Natural killer cell (primary cell): ENCODE measurements at regions not wholly inside any gene's neighbourhood (a gene's known extent, or its start where the extent isn't known, plus 50 kb on each side); places are given as distances from the start of the nearest gene placed in this dataset.
"Not testable (repeated sequence)": the region's sequence is repeated elsewhere in the genome, so short reads cannot be mapped to it uniquely, and the experiment has no call there.

ENCODE experiments used
- ATAC-seq, 3 donors: fragments of 150-1000 bp in 2 of 3; fragments of 200-7000 bp in 1 of 3; cut with Tn5 transposase; 1 replicate in 1 of 3; 2 replicates in 2 of 3; pipeline ENCODE4 v1.10.0; 2021; ENCODE audit warnings: mild to moderate bottlenecking in 2 of 3, moderate library complexity in 2 of 3
- DNase-seq, 2 donors: peaks; one replicate each; pipeline versions ENCODE4 v3.0.0 to v3.0.0-alpha.2; 2013 to 2021; ENCODE audit warnings: mixed read lengths in 1 of 2
- H3K27ac ChIP-seq: one replicate; pipeline ENCODE4 v1.5.1; 2013; ENCODE audit warnings: mild to moderate bottlenecking, low read length
- H3K27me3 ChIP-seq: one replicate; pipeline ENCODE4 v1.6.1; 2013; ENCODE audit warnings: low read length; ENCODE audit not compliant: control insufficient read depth, insufficient read depth
- H3K36me3 ChIP-seq: one replicate; pipeline ENCODE4 v1.6.1; 2013; ENCODE audit warnings: low read length; ENCODE audit not compliant: control insufficient read depth, insufficient read depth
- H3K4me1 ChIP-seq: one replicate; pipeline ENCODE4 v1.6.1; 2013; ENCODE audit warnings: low read length; ENCODE audit not compliant: control insufficient read depth, insufficient read depth
- H3K4me3 ChIP-seq: one replicate; pipeline ENCODE4 v1.5.1; 2013; ENCODE audit warnings: low read length
- H3K9me3 ChIP-seq: one replicate; pipeline ENCODE4 v1.6.1; 2013; ENCODE audit warnings: low read length; ENCODE audit not compliant: control insufficient read depth, insufficient read depth
- H3K27ac Mint-ChIP-seq, 2 donors: one replicate each; pipeline ENCODE4 v1.8.0; 2022; ENCODE audit warnings: mild to moderate bottlenecking in 2 of 2, mixed read lengths in 2 of 2, moderate library complexity in 1 of 2
- H3K27me3 Mint-ChIP-seq, 2 donors: one replicate each; pipeline ENCODE4 v1.8.0; 2022; ENCODE audit warnings: low read depth in 2 of 2, mixed read lengths in 2 of 2
- H3K36me3 Mint-ChIP-seq: one replicate; pipeline ENCODE4 v1.8.0; 2022; ENCODE audit warnings: mixed read lengths
- H3K4me1 Mint-ChIP-seq, 2 donors: one replicate each; pipeline ENCODE4 v1.8.0; 2022; ENCODE audit warnings: mixed read lengths in 2 of 2
- H3K4me3 Mint-ChIP-seq: one replicate; pipeline ENCODE4 v1.8.0; 2022; ENCODE audit warnings: mild to moderate bottlenecking, moderate library complexity, mixed read lengths
- H3K9me3 Mint-ChIP-seq, 2 donors: one replicate each; pipeline ENCODE4 v1.8.0; 2022; ENCODE audit warnings: mixed read lengths in 2 of 2
- CTCF ChIP-seq: fragments of 200-600 bp; IDR thresholded peaks from one replicate; pipeline ENCODE4 v1.8.0; 2022; ENCODE audit warnings: antibody characterized with exemption
- WGBS: methylation state at CpG from one replicate; pipeline ENCODE4 v1.1.7; 2013; ENCODE audit warnings: missing lambda C conversion rate; ENCODE audit not compliant: insufficient coverage; 5-methylcytosine and 5-hydroxymethylcytosine counted together
- intact Hi-C: fragments of 100-400 bp; cut with micrococcal nuclease; formaldehyde crosslinking; loops from one replicate; pipeline ENCODE4 v1.14.2; 2022

GRCh38 chr2:62624855-62625254, 80.7 kb upstream of the EHBP1 start:
- H3K36me3 Mint-ChIP-seq = no peaks in the 10 kb centered on the region
- no peaks in the 10 kb centered on the region for H3K36me3 ChIP-seq
- intact Hi-C loops = no loop called here

GRCh38 chr2:62616486-62616885, 89.0 kb upstream of the EHBP1 start:
- H3K36me3 Mint-ChIP-seq, H3K9me3 ChIP-seq, H3K36me3 ChIP-seq, H3K4me3 ChIP-seq, H3K4me1 ChIP-seq, H3K27ac ChIP-seq, H3K4me1 Mint-ChIP-seq, DNase-seq, ATAC-seq, H3K4me3 Mint-ChIP-seq, H3K27ac Mint-ChIP-seq, H3K9me3 Mint-ChIP-seq, intact Hi-C loops, H3K27me3 ChIP-seq: not testable (repeated sequence)
- WGBS = no CpG with 5 or more reads among the region's 2 CpGs
- H3K27me3 Mint-ChIP-seq = peaks cover 9 to 50% of the 10 kb centered on the region in 2 donors

More at GRCh38 chr2:62624855-62625254, 80.7 kb upstream of the EHBP1 start:
- H3K4me1 Mint-ChIP-seq = no peaks in the 10 kb centered on the region
- Histone ChIP-seq H3K27ac (no peak overlapping the region), H3K27me3 (no peaks in the 10 kb centered on the region), H3K9me3 (no peaks in the 10 kb centered on the region), H3K4me3 (no peak overlapping the region), H3K4me1 (no peaks in the 10 kb centered on the region)
- 93% methylated on average over 2 of the region's 3 CpGs for WGBS
- DNase-seq (no peak), ATAC-seq (no peak)
- peaks cover 0 to 2% of the 10 kb centered on the region in 2 donors for H3K9me3 Mint-ChIP-seq
- peaks cover 0 to 14% of the 10 kb centered on the region in 2 donors for H3K27me3 Mint-ChIP-seq
- no peak overlapping the region for H3K27ac Mint-ChIP-seq
- TF ChIP-seq CTCF = no peak
- no peak overlapping the region for H3K4me3 Mint-ChIP-seq

- no peaks in the 10 kb centered on the region for H3K27me3 ChIP-seq
- H3K9me3 ChIP-seq = no peaks in the 10 kb centered on the region
- no peaks in the 10 kb centered on the region for H3K36me3 ChIP-seq
- no peak overlapping the region for H3K4me3 Mint-ChIP-seq
- no peaks in the 10 kb centered on the region for H3K36me3 Mint-ChIP-seq
- H3K27ac Mint-ChIP-seq = no peak overlapping the region
- H3K27ac ChIP-seq = no peak overlapping the region
- H3K4me3 ChIP-seq = no peak overlapping the region
- DNase-seq (no peak), ATAC-seq (no peak)
- H3K27me3 Mint-ChIP-seq = peaks cover 3 to 7% of the 10 kb centered on the region in 2 donors
- intact Hi-C loops = no loop called here
- H3K4me1 Mint-ChIP-seq = no peaks in the 10 kb centered on the region
- no peaks in the 10 kb centered on the region for H3K9me3 Mint-ChIP-seq
- WGBS = 80% methylated on average over 2 of the region's 2 CpGs
- H3K4me1 ChIP-seq = no peaks in the 10 kb centered on the region
- no peak for TF ChIP-seq CTCF
Observed at GRCh38 chr2:62611854-62612253, 93.7 kb upstream of the EHBP1 start.

GRCh38 chr2:62605471-62605870, 99.5 kb upstream of the TMEM17 start:
- 88% methylated on average over 13 of the region's 13 CpGs for WGBS
- H3K36me3 ChIP-seq, intact Hi-C loops, H3K36me3 Mint-ChIP-seq, H3K27me3 ChIP-seq, H3K9me3 ChIP-seq, H3K9me3 Mint-ChIP-seq, H3K4me3 ChIP-seq, DNase-seq, H3K27ac ChIP-seq, H3K4me1 ChIP-seq, H3K4me1 Mint-ChIP-seq, H3K27ac Mint-ChIP-seq, ATAC-seq, H3K4me3 Mint-ChIP-seq: not testable (repeated sequence)
- H3K27me3 Mint-ChIP-seq = peaks cover 4 to 32% of the 10 kb centered on the region in 2 donors

- intact Hi-C loops = no loop called here
- Mint-ChIP-seq H3K36me3 (no peaks in the 10 kb centered on the region), H3K4me1 (no peaks in the 10 kb centered on the region), H3K9me3 (peaks cover 0 to 2% of the 10 kb centered on the region in 2 donors), H3K27ac (no peak overlapping the region), H3K4me3 (no peak overlapping the region), H3K27me3 (peaks cover 7 to 35% of the 10 kb centered on the region in 2 donors)
- DNase-seq (no peak), ATAC-seq (no peak)
- no peak for TF ChIP-seq CTCF
- Histone ChIP-seq H3K36me3 (no peaks in the 10 kb centered on the region), H3K27ac (no peak overlapping the region), H3K27me3 (no peaks in the 10 kb centered on the region), H3K9me3 (no peaks in the 10 kb centered on the region), H3K4me3 (no peak overlapping the region), H3K4me1 (no peaks in the 10 kb centered on the region)
- WGBS = 71% methylated on average over 1 of the region's 2 CpGs
Observed at GRCh38 chr2:62604336-62604735, 98.3 kb upstream of the TMEM17 start.
